ENCODE measurements at regions not wholly inside any gene's neighbourhood (a gene's known extent, or its start where the extent isn't known, plus 50 kb on each side); places are given as distances from the start of the nearest gene placed in this dataset.
"Not testable (repeated sequence)": the region's sequence is repeated elsewhere in the genome, so short reads cannot be mapped to it uniquely, and the experiment has no call there.

DNA sequence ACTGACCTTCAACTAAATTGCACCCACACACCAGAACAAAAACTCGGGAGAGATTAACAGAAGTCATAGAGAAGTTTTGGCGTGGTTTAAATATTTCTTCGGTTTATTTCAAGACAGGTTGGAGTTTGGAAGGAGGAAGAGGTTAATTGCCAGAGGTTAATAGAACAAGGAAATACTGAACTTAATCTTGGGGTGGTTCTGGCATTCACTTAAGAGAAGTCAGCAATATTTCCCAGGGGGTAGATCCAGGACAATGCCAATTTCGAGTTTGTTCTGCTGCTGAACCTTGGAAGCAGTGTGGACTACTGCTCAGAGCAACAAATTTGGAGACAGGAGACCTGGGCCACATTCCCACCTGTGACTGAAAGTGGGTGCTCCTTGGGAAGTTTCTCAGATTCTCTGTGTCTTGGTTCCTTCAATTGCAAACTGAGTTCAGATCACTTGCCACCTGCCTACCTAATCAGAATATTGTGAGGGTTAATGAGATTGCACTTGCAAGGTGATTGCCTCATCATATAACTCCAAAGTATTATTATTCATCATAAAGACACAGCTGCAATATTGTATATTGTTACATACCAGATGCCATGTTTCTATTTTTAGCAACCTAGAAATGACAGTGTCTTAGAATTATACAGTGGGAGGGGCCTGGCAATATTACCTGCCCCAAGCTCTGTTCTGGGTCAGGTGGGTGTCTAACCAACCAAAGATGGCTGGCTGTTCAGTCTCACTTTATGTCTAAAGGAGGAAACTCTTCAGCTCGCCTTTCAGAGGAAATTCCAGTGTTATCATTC lies 217.4 kb downstream of the CDCA7 start:
- H3K9ac ChIP-seq (ENCODE audit: insufficient read depth, low read depth, low read length) = no peak overlapping the region
- ChIA-PET POLR2A (no interaction called here), CTCF (ENCODE audit: low intra/inter-chr PET ratio, low total read pairs) (interaction anchor here (1.3 kb wide), 1 partner anchor 177 kb away, joined by 4 read pairs; no protein-coding TSS in a partner anchor)
- FAIRE-seq (no peak), DNase-seq (ENCODE audit: low spot score) (no peak), ATAC-seq (no peak)
- H3K27me3 ChIP-seq (ENCODE audit: control insufficient read depth in 1 of 2, insufficient read depth in 2 of 2, low read length in 2 of 2) = peaks cover 0 to 14% of the 10 kb centered on the region in 2 experiments; a peak in 2 of 5 replicates
- no peaks in the 10 kb centered on the region for H3K79me2 ChIP-seq (ENCODE audit: insufficient read depth, low read length)
- no peak for TF ChIP-seq ZNF383 (CRISPR knock-in tag; IDR thresholded peaks at IDR 0.05; ENCODE audit: borderline replicate concordance)
- TF ChIP-seq CEBPB (IDR thresholded peaks at IDR 0.05; ENCODE audit: borderline replicate concordance, low read depth, low read length) = 0 out of 2 replicates have a peak, but pooled peaks have one; percentile 3
- WGBS (ENCODE audit: low lambda C conversion rate) = 7% methylated on average over 5 of the region's 5 CpGs
- H3K4me1 ChIP-seq (ENCODE audit: insufficient read depth, low read length) = no peaks in the 10 kb centered on the region
- H3K27ac ChIP-seq (ENCODE audit: extremely low read length, insufficient read depth, low read length) = no peak overlapping the region
- H4K20me1 ChIP-seq (ENCODE audit: insufficient read depth, low read length) = no peaks in the 10 kb centered on the region
- no peak overlapping the region for H2AFZ ChIP-seq (ENCODE audit: low read length)
- BruUV-seq (replicated peaks) = no TSS peak
- H3K36me3 ChIP-seq (replicated peaks in 1 of 2; ENCODE audit: control insufficient read depth in 1 of 2, insufficient read depth in 2 of 2, low read length in 2 of 2) = no peaks in the 10 kb centered on the region
- no peaks in the 10 kb centered on the region for H3K9me3 ChIP-seq (ENCODE audit: low read length)
- in situ Hi-C loops (cut with HindIII; ENCODE audit: extremely low pct_ligation_motif_present, low pct_unique_long_range_greater_than_20kb) = loop anchor here (10.0 kb wide), 1 partner anchor 773 kb away; no protein-coding TSS in a partner anchor
- no peak overlapping the region for H3K4me3 ChIP-seq (replicated peaks in 1 of 3; ENCODE audit: insufficient read depth in 1 of 3, low read depth in 2 of 3, low read length in 3 of 3)
- no peak overlapping the region for H3K4me2 ChIP-seq (ENCODE audit: low read depth, low read length)
- intact Hi-C loops (cut with micrococcal nuclease; ENCODE audit: unreplicated experiment) = loop anchor here (1.0 kb wide), 2 partner anchors 177 to 769 kb away; no protein-coding TSS in a partner anchor

DNA sequence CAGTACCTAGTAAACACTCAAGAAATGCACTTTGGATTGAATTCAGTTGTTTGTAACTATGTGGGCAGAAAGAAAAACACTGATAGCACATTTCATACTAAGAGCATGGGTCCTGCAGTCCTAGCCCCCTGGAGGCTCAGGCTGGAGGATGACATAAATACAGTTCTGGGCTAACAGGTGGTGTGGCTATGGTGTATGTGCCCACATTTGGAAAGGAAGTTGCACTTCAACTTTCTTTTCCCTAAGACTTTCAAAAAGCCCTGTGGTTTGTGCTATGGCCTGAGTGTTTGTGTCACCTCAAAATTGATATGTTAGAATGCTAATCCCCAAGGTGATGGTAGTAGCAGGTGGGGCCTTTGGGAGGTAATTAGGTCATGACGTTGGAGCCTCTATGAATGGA lies 218.2 kb downstream of the CDCA7 start:
- Histone ChIP-seq H3K9ac (ENCODE audit: insufficient read depth, low read depth, low read length) (no peak overlapping the region), H3K4me3 (replicated peaks in 1 of 3; ENCODE audit: insufficient read depth in 1 of 3, low read depth in 2 of 3, low read length in 3 of 3) (no peak overlapping the region), H3K4me1 (ENCODE audit: insufficient read depth, low read length) (no peaks in the 10 kb centered on the region), H3K9me3 (ENCODE audit: low read length) (no peaks in the 10 kb centered on the region), H3K27me3 (ENCODE audit: control insufficient read depth in 1 of 2, insufficient read depth in 2 of 2, low read length in 2 of 2) (peaks cover 0 to 10% of the 10 kb centered on the region in 2 experiments; a peak in 2 of 5 replicates), H3K4me2 (ENCODE audit: low read depth, low read length) (no peak overlapping the region), H4K20me1 (ENCODE audit: insufficient read depth, low read length) (no peaks in the 10 kb centered on the region), H3K27ac (ENCODE audit: extremely low read length, insufficient read depth, low read length) (no peak overlapping the region), H3K36me3 (replicated peaks in 1 of 2; ENCODE audit: control insufficient read depth in 1 of 2, insufficient read depth in 2 of 2, low read length in 2 of 2) (no peaks in the 10 kb centered on the region), H3K79me2 (ENCODE audit: insufficient read depth, low read length) (no peaks in the 10 kb centered on the region), H2AFZ (ENCODE audit: low read length) (no peak overlapping the region)
- POLR2A ChIA-PET = no interaction called here
- ATAC-seq (no peak), DNase-seq (ENCODE audit: low spot score) (no peak), FAIRE-seq (no peak)
- intact Hi-C loops (cut with micrococcal nuclease; ENCODE audit: unreplicated experiment) (no loop called here), in situ Hi-C loops (cut with HindIII; ENCODE audit: extremely low pct_ligation_motif_present, low pct_unique_long_range_greater_than_20kb) (loop anchor here (10.0 kb wide), 1 partner anchor 772 kb away; no protein-coding TSS in a partner anchor)
- TF ChIP-seq ZNF30 (CRISPR knock-in tag; IDR thresholded peaks at IDR 0.05) (no peak), ZNF746 (CRISPR knock-in tag; IDR thresholded peaks at IDR 0.05) (no peak), ZNF552 (CRISPR knock-in tag; IDR thresholded peaks at IDR 0.05; ENCODE audit: borderline replicate concordance) (no peak)
- BruUV-seq (replicated peaks) = no TSS peak
- CTCF ChIA-PET (ENCODE audit: low intra/inter-chr PET ratio, low total read pairs) = no interaction called here
- 11% methylated on average over 1 of the region's 1 CpG for WGBS (ENCODE audit: low lambda C conversion rate)

DNA sequence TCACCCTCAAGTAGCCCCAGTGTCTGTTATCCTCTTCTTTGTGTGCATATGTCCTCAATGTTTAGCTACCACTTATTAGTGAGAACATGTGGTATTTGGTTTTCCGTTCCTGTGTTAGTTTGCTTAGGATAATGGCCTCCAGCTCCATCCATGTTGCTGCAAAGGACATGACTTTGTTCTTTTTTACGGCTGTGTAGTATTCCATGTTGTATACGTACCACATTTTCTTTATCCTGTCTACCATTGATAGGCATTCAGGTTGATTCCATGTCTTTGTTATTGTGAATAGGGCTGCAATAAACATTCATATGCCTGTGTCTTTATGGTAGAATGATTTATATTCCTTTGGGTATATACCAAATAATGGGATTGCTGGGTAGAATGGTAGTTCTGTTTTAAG lies 219.1 kb downstream of the CDCA7 start:
- H3K27ac ChIP-seq (ENCODE audit: extremely low read length, insufficient read depth, low read length); H4K20me1 ChIP-seq (ENCODE audit: insufficient read depth, low read length); H3K4me1 ChIP-seq (ENCODE audit: insufficient read depth, low read length); CTCF ChIA-PET (ENCODE audit: low intra/inter-chr PET ratio, low total read pairs); H3K9ac ChIP-seq (ENCODE audit: insufficient read depth, low read depth, low read length); POLR2A ChIA-PET; H3K9me3 ChIP-seq (ENCODE audit: low read length); BruUV-seq (replicated peaks); FAIRE-seq; H3K4me2 ChIP-seq (ENCODE audit: low read depth, low read length); H3K79me2 ChIP-seq (ENCODE audit: insufficient read depth, low read length); H3K36me3 ChIP-seq (replicated peaks in 1 of 2; ENCODE audit: control insufficient read depth in 1 of 2, insufficient read depth in 2 of 2, low read length in 2 of 2); H2AFZ ChIP-seq (ENCODE audit: low read length); ATAC-seq; DNase-seq (ENCODE audit: low spot score); intact Hi-C loops (cut with micrococcal nuclease; ENCODE audit: unreplicated experiment); H3K4me3 ChIP-seq (replicated peaks in 1 of 3; ENCODE audit: insufficient read depth in 1 of 3, low read depth in 2 of 3, low read length in 3 of 3); H3K27me3 ChIP-seq (ENCODE audit: control insufficient read depth in 1 of 2, insufficient read depth in 2 of 2, low read length in 2 of 2): not testable (repeated sequence)
- in situ Hi-C loops (cut with HindIII; ENCODE audit: extremely low pct_ligation_motif_present, low pct_unique_long_range_greater_than_20kb) = loop anchor here (10.0 kb wide), 1 partner anchor 771 kb away; no protein-coding TSS in a partner anchor
- WGBS (ENCODE audit: low lambda C conversion rate) = 61% methylated on average over 3 of the region's 3 CpGs

All from HepG2 (cell line).